ENCODE measurements at regions not wholly inside any gene's neighbourhood (a gene's known extent, or its start where the extent isn't known, plus 50 kb on each side); places are given as distances from the start of the nearest gene placed in this dataset.

DNA sequence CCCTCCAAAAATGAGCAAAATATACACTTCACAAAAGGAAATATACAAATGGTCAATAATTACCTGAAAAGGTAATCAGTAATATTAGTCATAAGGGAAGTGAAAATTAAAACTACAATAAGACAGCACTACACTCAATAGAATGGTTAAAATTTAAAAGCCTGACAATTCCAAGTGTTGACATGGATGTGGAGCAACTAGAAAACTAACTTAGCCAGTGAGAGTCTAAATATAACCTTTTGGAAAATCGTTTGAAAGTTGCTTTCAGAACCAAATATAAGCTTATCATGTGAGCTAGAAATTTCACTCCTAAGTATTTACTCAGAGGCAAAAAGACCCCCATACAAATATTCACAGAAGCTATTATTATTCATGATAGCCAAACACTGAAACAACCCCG lies 105.1 kb upstream of the MVB12B start:
- TF ChIP-seq, protein P1, sequence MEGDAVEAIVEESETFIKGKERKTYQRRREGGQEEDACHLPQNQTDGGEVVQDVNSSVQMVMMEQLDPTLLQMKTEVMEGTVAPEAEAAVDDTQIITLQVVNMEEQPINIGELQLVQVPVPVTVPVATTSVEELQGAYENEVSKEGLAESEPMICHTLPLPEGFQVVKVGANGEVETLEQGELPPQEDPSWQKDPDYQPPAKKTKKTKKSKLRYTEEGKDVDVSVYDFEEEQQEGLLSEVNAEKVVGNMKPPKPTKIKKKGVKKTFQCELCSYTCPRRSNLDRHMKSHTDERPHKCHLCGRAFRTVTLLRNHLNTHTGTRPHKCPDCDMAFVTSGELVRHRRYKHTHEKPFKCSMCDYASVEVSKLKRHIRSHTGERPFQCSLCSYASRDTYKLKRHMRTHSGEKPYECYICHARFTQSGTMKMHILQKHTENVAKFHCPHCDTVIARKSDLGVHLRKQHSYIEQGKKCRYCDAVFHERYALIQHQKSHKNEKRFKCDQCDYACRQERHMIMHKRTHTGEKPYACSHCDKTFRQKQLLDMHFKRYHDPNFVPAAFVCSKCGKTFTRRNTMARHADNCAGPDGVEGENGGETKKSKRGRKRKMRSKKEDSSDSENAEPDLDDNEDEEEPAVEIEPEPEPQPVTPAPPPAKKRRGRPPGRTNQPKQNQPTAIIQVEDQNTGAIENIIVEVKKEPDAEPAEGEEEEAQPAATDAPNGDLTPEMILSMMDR (IDR thresholded peaks at IDR 0.05), result no peak
- no peak for TF ChIP-seq POLR2AphosphoS5 (IDR thresholded peaks at IDR 0.05)
